Cardiac fibroblast (primary cell): ENCODE measurements at regions not wholly inside any gene's neighbourhood (a gene's known extent, or its start where the extent isn't known, plus 50 kb on each side); places are given as distances from the start of the nearest gene placed in this dataset.
A peak's percentile ranks its signal among the peaks of the same experiment; 100 is the strongest.
"Not testable (repeated sequence)": the region's sequence is repeated elsewhere in the genome, so short reads cannot be mapped to it uniquely, and the experiment has no call there.

Experiments
- DNase-seq, 2 donors: peaks; one replicate each; pipeline versions ENCODE4 v3.0.0 to v3.0.0-alpha.2; 2010; ENCODE audit warnings: low read depth in 2 of 2
- H3K4me3 ChIP-seq, 2 donors: replicated peaks in 1 of 2; 1 replicate in 1 of 2; 2 replicates in 1 of 2; pipeline ENCODE4 v1.5.1; 2011; ENCODE audit warnings: low read depth in 2 of 2, low read length in 2 of 2, mild to moderate bottlenecking in 2 of 2, moderate library complexity in 1 of 2
- CTCF ChIP-seq: IDR thresholded peaks from one replicate; pipeline ENCODE4 v1.5.1; 2011; ENCODE audit warnings: low read depth, mild to moderate bottlenecking, low read length, inconsistent platforms

- DNase-seq: no peak
- no peak for TF ChIP-seq CTCF
Measured at GRCh38 chr6:48994811-48995210, 468.2 kb downstream of the MMUT start.

GRCh38 chr6:48990739-48991138 lies 472.3 kb downstream of the MMUT start:
- H3K4me3 ChIP-seq: no peak overlapping the region

More at GRCh38 chr6:48994811-48995210, 468.2 kb downstream of the MMUT start:
- H3K4me3 ChIP-seq: no peak overlapping the region

GRCh38 chr6:48986845-48987244 lies 476.2 kb downstream of the MMUT start:
- no peak for TF ChIP-seq CTCF
- no peak for DNase-seq
- no peak overlapping the region for H3K4me3 ChIP-seq

More at GRCh38 chr6:48990739-48991138, 472.3 kb downstream of the MMUT start:
- DNase-seq: no peak
- TF ChIP-seq CTCF: no peak

GRCh38 chr6:48986105-48986504 lies 476.9 kb downstream of the MMUT start:
- no peak for TF ChIP-seq CTCF
- DNase-seq: peak in 1 of 2 donors; percentile 44
- H3K4me3 ChIP-seq: no peak overlapping the region

- DNase-seq: peak in 1 of 2 donors; percentile 56
- H3K4me3 ChIP-seq: no peak overlapping the region
- no peak for TF ChIP-seq CTCF
Measured at GRCh38 chr6:48985025-48985424, 478.0 kb downstream of the MMUT start.

- H3K4me3 ChIP-seq, DNase-seq: not testable (repeated sequence)
Measured at GRCh38 chr6:48983968-48984367, 479.1 kb downstream of the MMUT start.

GRCh38 chr6:48983377-48983776 lies 479.7 kb downstream of the MMUT start:
- DNase-seq: no peak
- H3K4me3 ChIP-seq: no peak overlapping the region
- no peak for TF ChIP-seq CTCF
